Activated naive CD4-positive, alpha-beta T cell treated with anti-CD3 and anti-CD28 coated beads, Interleukin-2, amount 50 U/mL, for 72 hours (primary cell): ENCODE measurements at regions not wholly inside any gene's neighbourhood (a gene's known extent, or its start where the extent isn't known, plus 50 kb on each side); places are given as distances from the start of the nearest gene placed in this dataset.

Experiments used
- ATAC-seq, 2 donors: fragments of 150-1000 bp; cut with Tn5 transposase; 2 replicates each; pipeline ENCODE4 v1.10.0; 2021; ENCODE audit warnings: mild to moderate bottlenecking in 2 of 2, moderate library complexity in 2 of 2
- DNase-seq, 2 donors: peaks; one replicate each; pipeline ENCODE4 v3.0.0; 2021 to 2022; ENCODE audit warnings: low spot score in 2 of 2
- H3K27ac Mint-ChIP-seq, 2 donors: one replicate each; pipeline ENCODE4 v1.8.0; 2022; ENCODE audit warnings: mild to moderate bottlenecking in 2 of 2, mixed read lengths in 2 of 2
- H3K36me3 Mint-ChIP-seq, 2 donors: one replicate each; pipeline ENCODE4 v1.8.0; 2022; ENCODE audit warnings: mixed read lengths in 2 of 2
- H3K9me3 Mint-ChIP-seq, 2 donors: one replicate each; pipeline ENCODE4 v1.8.0; 2022; ENCODE audit warnings: mixed read lengths in 2 of 2

GRCh38 chr11:45028911-45029682 lies 78.4 kb upstream of the TP53I11 start:
- DNase-seq (no peak), ATAC-seq (no peak)
- H3K36me3 Mint-ChIP-seq: no peaks in the 10 kb centered on the region
- H3K27ac Mint-ChIP-seq: no peak overlapping the region
- H3K9me3 Mint-ChIP-seq: no peaks in the 10 kb centered on the region

- H3K27ac Mint-ChIP-seq: no peak overlapping the region
- ATAC-seq (no peak), DNase-seq (no peak)
- H3K9me3 Mint-ChIP-seq: no peaks in the 10 kb centered on the region
- H3K36me3 Mint-ChIP-seq: no peaks in the 10 kb centered on the region
Measured at GRCh38 chr11:45030778-45031177, 80.1 kb upstream of the TP53I11 start.

GRCh38 chr11:45031912-45032519 lies 81.3 kb upstream of the TP53I11 start:
- Mint-ChIP-seq H3K36me3 (no peaks in the 10 kb centered on the region), H3K27ac (no peak overlapping the region), H3K9me3 (no peaks in the 10 kb centered on the region)
- ATAC-seq: no peak
- DNase-seq: no peak

- H3K36me3 Mint-ChIP-seq: peaks cover 11 to 16% of the 10 kb centered on the region in 2 donors
- H3K9me3 Mint-ChIP-seq: peaks cover 0 to 3% of the 10 kb centered on the region in 2 donors
- no peak overlapping the region for H3K27ac Mint-ChIP-seq
- DNase-seq: no peak
- ATAC-seq: no peak
Measured at GRCh38 chr11:45035413-45035812, 84.7 kb upstream of the TP53I11 start.

GRCh38 chr11:45036010-45036409 lies 85.3 kb upstream of the TP53I11 start:
- H3K9me3 Mint-ChIP-seq: peaks cover 0 to 3% of the 10 kb centered on the region in 2 donors
- no peak for DNase-seq
- no peak overlapping the region for H3K27ac Mint-ChIP-seq
- no peak for ATAC-seq
- peaks cover 11 to 16% of the 10 kb centered on the region in 2 donors for H3K36me3 Mint-ChIP-seq

- Mint-ChIP-seq H3K36me3 (peaks cover 11 to 16% of the 10 kb centered on the region in 2 donors), H3K9me3 (peaks cover 0 to 3% of the 10 kb centered on the region in 2 donors), H3K27ac (no peak overlapping the region)
- ATAC-seq (no peak), DNase-seq (no peak)
Measured at GRCh38 chr11:45036733-45037132, 86.0 kb upstream of the TP53I11 start.

- H3K36me3 Mint-ChIP-seq: peaks cover 11 to 16% of the 10 kb centered on the region in 2 donors
- peaks cover 0 to 3% of the 10 kb centered on the region in 2 donors for H3K9me3 Mint-ChIP-seq
- no peak for ATAC-seq
- no peak overlapping the region for H3K27ac Mint-ChIP-seq
- DNase-seq: no peak
Measured at GRCh38 chr11:45037434-45038005, 86.8 kb upstream of the TP53I11 start.

GRCh38 chr11:45038923-45039322 lies 88.2 kb upstream of the TP53I11 start:
- ATAC-seq (no peak), DNase-seq (no peak)
- Mint-ChIP-seq H3K36me3 (peaks cover 11 to 16% of the 10 kb centered on the region in 2 donors), H3K9me3 (peaks cover 0 to 3% of the 10 kb centered on the region in 2 donors), H3K27ac (peak overlapping the region in 1 of 2 donors; percentile 51)

GRCh38 chr11:45041596-45041995 lies 90.9 kb upstream of the TP53I11 start:
- no peak overlapping the region for H3K27ac Mint-ChIP-seq
- H3K9me3 Mint-ChIP-seq: peaks cover 0 to 3% of the 10 kb centered on the region in 2 donors
- ATAC-seq: no peak
- no peak for DNase-seq
- peaks cover 11 to 16% of the 10 kb centered on the region in 2 donors for H3K36me3 Mint-ChIP-seq

- Mint-ChIP-seq H3K27ac (no peak overlapping the region), H3K36me3 (peaks cover 11 to 16% of the 10 kb centered on the region in 2 donors), H3K9me3 (peaks cover 0 to 3% of the 10 kb centered on the region in 2 donors)
- no peak for ATAC-seq
- no peak for DNase-seq
Measured at GRCh38 chr11:45042560-45042959, 91.9 kb upstream of the TP53I11 start.

GRCh38 chr11:45043755-45044475 lies 93.2 kb upstream of the TP53I11 start:
- DNase-seq: no peak
- peaks cover under 1 to 5% of the 10 kb centered on the region in 2 donors for H3K36me3 Mint-ChIP-seq
- H3K27ac Mint-ChIP-seq: peak overlapping the region in 1 of 2 donors; percentile 39
- no peaks in the 10 kb centered on the region for H3K9me3 Mint-ChIP-seq
- no peak for ATAC-seq

GRCh38 chr11:45045683-45046471 lies 95.2 kb upstream of the TP53I11 start:
- DNase-seq (no peak), ATAC-seq (peak in 1 of 2 donors; percentile 51)

GRCh38 chr11:45048313-45048841 lies 97.7 kb upstream of the TP53I11 start:
- Mint-ChIP-seq H3K9me3 (no peaks in the 10 kb centered on the region), H3K36me3 (no peaks in the 10 kb centered on the region), H3K27ac (peak overlapping the region; percentile 24 to 48)
- ATAC-seq (no peak), DNase-seq (no peak)

More at GRCh38 chr11:45045683-45046471, 95.2 kb upstream of the TP53I11 start:
- H3K27ac Mint-ChIP-seq: peak overlapping the region in 1 of 2 donors; percentile 91
- no peaks in the 10 kb centered on the region for H3K36me3 Mint-ChIP-seq
- no peaks in the 10 kb centered on the region for H3K9me3 Mint-ChIP-seq

GRCh38 chr11:45048870-45049691 lies 97.4 kb upstream of the PRDM11 start:
- ATAC-seq: no peak
- peak overlapping the region; percentile 24 to 48 for H3K27ac Mint-ChIP-seq
- H3K36me3 Mint-ChIP-seq: no peaks in the 10 kb centered on the region
- H3K9me3 Mint-ChIP-seq: no peaks in the 10 kb centered on the region
- DNase-seq: no peak

- no peak for ATAC-seq
- Mint-ChIP-seq H3K27ac (no peak overlapping the region), H3K9me3 (no peaks in the 10 kb centered on the region), H3K36me3 (no peaks in the 10 kb centered on the region)
- DNase-seq: no peak
Measured at GRCh38 chr11:45050111-45050510, 96.3 kb upstream of the PRDM11 start.
